Spleen (tissue), 11 donors: ENCODE measurements at regions not wholly inside any gene's neighbourhood (a gene's known extent, or its start where the extent isn't known, plus 50 kb on each side); places are given as distances from the start of the nearest gene placed in this dataset.

Source experiments
- DNase-seq: peaks from one replicate; pipeline ENCODE4 v3.0.0-alpha.2; 2020
- H3K27ac ChIP-seq, 8 donors: fragments of 200-600 bp; sonication (generic) in 7 of 8; 1 replicate in 4 of 8; 2 replicates in 4 of 8; pipeline versions ENCODE4 v1.5.0 to v1.8.0; 2016 to 2021; ENCODE audit warnings: inconsistent platforms in 4 of 8, mild to moderate bottlenecking in 4 of 8, moderate library complexity in 1 of 8
- H3K27me3 ChIP-seq, 7 donors: fragments of 200-600 bp; sonication (generic) in 6 of 7; replicated peaks in 1 of 7; 1 replicate in 4 of 7; 2 replicates in 3 of 7; pipeline versions ENCODE4 v1.5.0 to v1.8.0; 2016 to 2021; ENCODE audit warnings: inconsistent platforms in 3 of 7, mild to moderate bottlenecking in 1 of 7
- H3K36me3 ChIP-seq, 6 donors: fragments of 200-600 bp; sonication (generic) in 5 of 6; 1 replicate in 4 of 6; 2 replicates in 2 of 6; pipeline versions ENCODE4 v1.5.0 to v1.8.0; 2016 to 2021; ENCODE audit warnings: inconsistent platforms in 2 of 6
- H3K4me1 ChIP-seq, 6 donors: fragments of 200-600 bp; sonication (generic) in 5 of 6; 1 replicate in 3 of 6; 2 replicates in 3 of 6; pipeline versions ENCODE4 v1.5.0 to v1.8.0; 2016 to 2021; ENCODE audit warnings: inconsistent platforms in 3 of 6
- H3K4me3 ChIP-seq, 8 donors: fragments of 200-600 bp; sonication (generic) in 7 of 8; 1 replicate in 4 of 8; 2 replicates in 4 of 8; pipeline versions ENCODE4 v1.5.0 to v1.8.0; 2016 to 2021; ENCODE audit warnings: inconsistent platforms in 4 of 8, mild to moderate bottlenecking in 4 of 8, moderate library complexity in 2 of 8
- H3K9me3 ChIP-seq, 8 donors: fragments of 200-600 bp; sonication (generic) in 7 of 8; 1 replicate in 4 of 8; 2 replicates in 4 of 8; pipeline versions ENCODE4 v1.5.0 to v1.8.0; 2016 to 2021; ENCODE audit warnings: inconsistent platforms in 4 of 8
- POLR2A ChIP-seq, 3 donors: fragments of 450-650 bp; IDR thresholded peaks; one replicate each; pipeline ENCODE4 v1.5.1; 2017; ENCODE audit warnings: antibody characterized with exemption in 3 of 3, mild to moderate bottlenecking in 1 of 3
- POLR2AphosphoS5 ChIP-seq, 3 donors: sonication (generic); formaldehyde crosslinking; IDR thresholded peaks; one replicate each; pipeline ENCODE4 v1.5.1; 2017; ENCODE audit warnings: antibody characterized with exemption in 3 of 3
- WGBS, 5 donors: extraction: QIAGEN DNeasy Blood & Tissue Kit in 3 of 5; methylation state at CpG; one replicate each; pipeline versions ENCODE4 v1.1.5 to v1.1.7; 2013 to 2018; 5-methylcytosine and 5-hydroxymethylcytosine counted together
- intact Hi-C: fragments of 100-400 bp; cut with DNase I; formaldehyde crosslinking; loops from one replicate; pipeline ENCODE4 v1.15.0; 2023; ENCODE audit warnings: low total_unique reads
- TF ChIP-seq, protein P1 (sequence below), 11 experiments: fragments of 200-600 bp in 7 of 11; fragments of 450-650 bp in 4 of 11; sonication (generic) in 4 of 11; IDR thresholded peaks in 8 of 11; conservative IDR thresholded peaks in 3 of 11; 1 replicate in 7 of 11; 2 replicates in 4 of 11; pipeline versions ENCODE4 v1.4.0 to v1.8.0; 2016 to 2021; ENCODE audit warnings: antibody characterized with exemption in 11 of 11, inconsistent platforms in 4 of 11, mild to moderate bottlenecking in 1 of 11
- donor health status: healthy with polysubstance abuse.
- donor health status: DM: no; HTN: no; CAD: no; lungs with moderate emphysema.
- donor health status: DM: no; HTN: no; CAD: no.
- donor health status: Bipolar disorder and iron deficiency.
- donor health status: healthy.
- donor health status: DM: no; HTN: no; CAD: no.
- donor health status: DM: yes; HTN: yes; CAD: no.

DNA sequence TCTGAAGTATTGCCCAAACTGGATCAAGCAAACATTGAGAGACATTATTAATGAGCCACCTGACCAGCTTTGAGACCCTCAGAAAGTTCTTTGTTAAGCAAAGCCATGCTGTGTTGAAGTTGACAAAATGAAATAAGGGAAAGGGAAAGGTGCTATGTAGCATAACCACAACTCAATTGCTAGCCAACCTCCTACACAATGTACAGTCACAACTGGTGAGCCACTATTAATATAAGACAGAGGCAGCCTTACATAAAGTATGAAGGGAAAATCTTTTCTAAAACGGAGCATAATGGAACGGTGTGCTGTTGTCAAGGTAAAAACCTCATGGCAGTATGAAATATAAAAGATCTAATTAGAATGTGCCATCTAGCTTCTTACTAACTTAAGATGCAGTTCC lies 375.8 kb upstream of the ST8SIA4 start:
- TF ChIP-seq, protein P1, sequence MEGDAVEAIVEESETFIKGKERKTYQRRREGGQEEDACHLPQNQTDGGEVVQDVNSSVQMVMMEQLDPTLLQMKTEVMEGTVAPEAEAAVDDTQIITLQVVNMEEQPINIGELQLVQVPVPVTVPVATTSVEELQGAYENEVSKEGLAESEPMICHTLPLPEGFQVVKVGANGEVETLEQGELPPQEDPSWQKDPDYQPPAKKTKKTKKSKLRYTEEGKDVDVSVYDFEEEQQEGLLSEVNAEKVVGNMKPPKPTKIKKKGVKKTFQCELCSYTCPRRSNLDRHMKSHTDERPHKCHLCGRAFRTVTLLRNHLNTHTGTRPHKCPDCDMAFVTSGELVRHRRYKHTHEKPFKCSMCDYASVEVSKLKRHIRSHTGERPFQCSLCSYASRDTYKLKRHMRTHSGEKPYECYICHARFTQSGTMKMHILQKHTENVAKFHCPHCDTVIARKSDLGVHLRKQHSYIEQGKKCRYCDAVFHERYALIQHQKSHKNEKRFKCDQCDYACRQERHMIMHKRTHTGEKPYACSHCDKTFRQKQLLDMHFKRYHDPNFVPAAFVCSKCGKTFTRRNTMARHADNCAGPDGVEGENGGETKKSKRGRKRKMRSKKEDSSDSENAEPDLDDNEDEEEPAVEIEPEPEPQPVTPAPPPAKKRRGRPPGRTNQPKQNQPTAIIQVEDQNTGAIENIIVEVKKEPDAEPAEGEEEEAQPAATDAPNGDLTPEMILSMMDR (IDR thresholded peaks at IDR 0.05 in 8 of 11, conservative IDR thresholded peaks at IDR 0.05 in 3 of 11): no peak
- no peak for TF ChIP-seq POLR2AphosphoS5 (IDR thresholded peaks at IDR 0.05)
- intact Hi-C loops: no loop called here
- Histone ChIP-seq H3K27ac (no peak overlapping the region), H3K36me3 (no peaks in the 10 kb centered on the region), H3K4me3 (no peak overlapping the region), H3K27me3 (no peaks in the 10 kb centered on the region), H3K9me3 (peaks cover 0 to 4% (median 0%) of the 10 kb centered on the region in 8 donors), H3K4me1 (no peaks in the 10 kb centered on the region)
- 86 to 94% (median 89%) methylated on average over 2 of the region's 2 CpGs for WGBS, 5 donors
- no peak for DNase-seq

DNA sequence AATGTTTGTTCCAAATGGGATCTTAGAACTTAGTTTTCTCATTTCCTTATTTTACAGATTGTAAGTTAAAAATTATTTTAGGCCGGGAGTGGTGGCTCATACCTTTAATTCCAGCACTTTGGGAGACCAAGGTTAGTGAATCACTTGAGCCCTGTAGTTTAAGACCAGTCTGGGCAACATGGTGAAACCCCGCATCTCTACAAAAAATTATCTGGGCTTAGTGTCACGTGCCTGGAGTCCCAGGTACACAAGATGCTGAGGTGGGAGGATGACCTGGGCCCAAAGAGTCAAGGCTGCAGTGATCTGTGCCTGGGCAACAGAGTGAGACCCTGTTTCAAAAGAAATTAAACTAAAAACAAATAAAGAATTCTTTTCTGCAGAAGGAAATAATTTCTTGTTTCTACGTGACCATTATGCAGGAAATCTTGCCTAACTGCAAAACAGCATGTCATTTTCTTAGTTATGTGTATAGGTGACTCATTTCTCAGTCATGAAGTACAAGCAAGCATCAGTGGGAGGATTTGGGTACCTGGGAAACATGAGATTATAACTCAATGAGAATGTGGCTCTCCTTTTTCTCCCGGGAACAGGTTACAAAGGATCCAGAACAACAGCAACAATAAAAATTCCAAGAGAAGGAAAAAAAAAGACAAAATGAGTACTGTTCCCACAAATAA lies 375.1 kb upstream of the ST8SIA4 start:
- 78 to 87% (median 83%) methylated on average over 5 of the region's 5 CpGs for WGBS, 5 donors
- TF ChIP-seq, protein P1 (IDR thresholded peaks at IDR 0.05 in 8 of 11, conservative IDR thresholded peaks at IDR 0.05 in 3 of 11): no peak
- no peak for TF ChIP-seq POLR2A (IDR thresholded peaks at IDR 0.05)
- no peak for TF ChIP-seq POLR2AphosphoS5 (IDR thresholded peaks at IDR 0.05)

GRCh38 chr5:101271945-101272344 lies 368.9 kb upstream of the ST8SIA4 start:
- Histone ChIP-seq H3K4me3 (no peak overlapping the region), H3K27me3 (no peaks in the 10 kb centered on the region), H3K36me3 (no peaks in the 10 kb centered on the region), H3K4me1 (no peaks in the 10 kb centered on the region), H3K27ac (no peak overlapping the region), H3K9me3 (no peaks in the 10 kb centered on the region)
- TF ChIP-seq POLR2A (IDR thresholded peaks at IDR 0.05) (no peak), POLR2AphosphoS5 (IDR thresholded peaks at IDR 0.05) (no peak)
- TF ChIP-seq, protein P1 (IDR thresholded peaks at IDR 0.05 in 8 of 11, conservative IDR thresholded peaks at IDR 0.05 in 3 of 11): no peak
- intact Hi-C loops: no loop called here
- no peak for DNase-seq
- WGBS, 5 donors: 49 to 76% (median 72%) methylated on average over 2 of the region's 2 CpGs

More for the DNA sequence above, 375.1 kb upstream of the ST8SIA4 start:
- no peak for DNase-seq
- H3K27ac ChIP-seq: no peak overlapping the region
- H3K4me3 ChIP-seq: no peak overlapping the region
- H3K27me3 ChIP-seq: no peaks in the 10 kb centered on the region
- intact Hi-C loops: no loop called here
- H3K36me3 ChIP-seq: no peaks in the 10 kb centered on the region
- no peaks in the 10 kb centered on the region for H3K4me1 ChIP-seq
- H3K9me3 ChIP-seq: no peaks in the 10 kb centered on the region

DNA sequence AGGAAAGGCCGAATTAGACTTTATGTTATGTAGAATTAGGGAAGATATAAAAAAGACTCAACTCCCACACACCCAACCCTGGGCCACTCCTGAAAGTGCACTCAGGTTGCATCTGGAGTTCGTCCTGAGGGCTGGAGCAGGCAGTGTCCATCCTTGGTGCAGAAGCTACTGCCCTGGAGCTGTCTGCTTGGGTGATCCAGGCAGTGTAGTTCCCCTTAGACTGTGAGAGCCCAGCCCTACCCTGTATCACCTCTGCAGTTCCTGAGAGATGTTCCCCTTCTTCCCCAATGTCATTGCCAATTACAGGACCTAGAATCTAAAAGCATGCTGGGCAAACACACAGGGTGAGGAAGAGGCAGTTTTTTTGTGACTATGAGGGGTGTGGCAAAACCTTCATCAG lies 368.3 kb upstream of the ST8SIA4 start:
- no peak overlapping the region for H3K4me3 ChIP-seq
- intact Hi-C loops: no loop called here
- no peaks in the 10 kb centered on the region for H3K4me1 ChIP-seq
- H3K9me3 ChIP-seq: no peaks in the 10 kb centered on the region
- H3K36me3 ChIP-seq: no peaks in the 10 kb centered on the region
- 65 to 84% (median 74%) methylated on average over 2 of the region's 2 CpGs for WGBS, 5 donors
- no peak overlapping the region for H3K27ac ChIP-seq
- no peak for DNase-seq
- no peaks in the 10 kb centered on the region for H3K27me3 ChIP-seq
- TF ChIP-seq POLR2AphosphoS5 (IDR thresholded peaks at IDR 0.05) (no peak), POLR2A (IDR thresholded peaks at IDR 0.05) (no peak)
- TF ChIP-seq, protein P1 (IDR thresholded peaks at IDR 0.05 in 8 of 11, conservative IDR thresholded peaks at IDR 0.05 in 3 of 11): no peak
